Hematopoietic multipotent progenitor cell treated with erythropoietin and hydrocortisone succinate and interleukin-3 and kit ligand, for 4 days (in vitro differentiated cells): ENCODE measurements at regions not wholly inside any gene's neighbourhood (a gene's known extent, or its start where the extent isn't known, plus 50 kb on each side); places are given as distances from the start of the nearest gene placed in this dataset.

Experiments used
- DNase-seq: peaks from one replicate; pipeline ENCODE4 v3.0.0-alpha.2; 2015

DNA sequence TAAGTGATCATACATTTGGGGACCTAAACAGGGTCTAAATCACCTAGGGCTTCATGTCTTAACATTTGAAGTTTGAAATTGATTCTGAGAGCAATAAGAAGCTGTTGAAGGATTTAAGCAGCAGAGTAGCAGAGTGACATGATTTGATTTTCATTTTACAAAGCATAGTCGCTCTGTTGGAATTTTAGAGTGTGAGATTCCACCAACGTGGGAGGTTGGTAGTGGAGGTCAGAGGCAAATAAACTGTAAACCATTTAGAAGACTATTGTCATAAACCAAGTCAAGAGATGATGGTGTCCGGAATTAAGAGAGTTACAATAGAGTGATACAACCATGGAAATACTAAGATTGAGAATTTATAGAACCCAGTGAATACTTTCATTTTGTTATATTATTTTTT lies 52.7 kb upstream of the ZDHHC17 start:
- DNase-seq = no peak

DNA sequence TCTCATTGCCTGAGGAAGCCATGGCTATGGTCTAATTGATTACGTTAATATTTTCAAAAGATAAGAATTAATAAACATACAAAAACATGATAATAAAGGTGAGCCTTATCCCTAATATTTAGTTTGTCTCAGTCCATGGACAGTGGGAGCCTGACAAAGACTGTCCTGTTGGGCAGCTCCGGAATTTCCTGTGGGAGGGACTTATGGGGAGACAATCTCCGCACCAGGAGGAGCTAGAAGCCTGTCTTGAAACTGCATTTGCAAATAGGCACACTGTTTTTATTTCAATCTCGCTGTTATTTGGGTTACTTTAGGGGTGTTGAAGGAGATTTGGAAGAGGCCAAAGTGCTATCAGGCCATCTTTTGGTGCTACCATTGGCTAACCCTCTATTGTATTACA lies 50.8 kb upstream of the ZDHHC17 start:
- no peak for DNase-seq

DNA sequence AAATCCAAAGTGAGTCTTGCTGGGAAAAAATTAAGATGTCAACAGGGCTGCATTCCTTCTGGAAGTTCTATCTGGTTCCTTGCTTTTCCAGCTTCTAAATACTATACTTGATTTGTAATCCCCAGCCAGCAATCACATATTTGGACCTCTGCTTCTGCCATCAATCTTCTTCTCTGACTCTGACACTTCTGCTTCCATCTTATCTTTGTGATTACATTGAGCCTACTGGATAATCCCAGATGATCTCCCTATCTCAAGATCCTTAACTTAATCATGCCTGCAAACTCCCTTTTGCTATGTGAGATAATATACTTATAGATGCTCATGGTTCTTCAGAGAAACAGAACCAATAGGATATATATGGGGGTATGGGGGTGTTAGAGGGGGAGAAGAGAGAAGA lies 49.9 kb upstream of the ZDHHC17 start:
- no peak for DNase-seq
